CD8-positive, alpha-beta memory T cell (primary cell): ENCODE measurements at regions not wholly inside any gene's neighbourhood (a gene's known extent, or its start where the extent isn't known, plus 50 kb on each side); places are given as distances from the start of the nearest gene placed in this dataset.

Source experiments
- CTCF ChIA-PET: fragments of 350-600 bp; sonication (Branson Sonifier 250); formaldehyde crosslinking; loops from one replicate; lab custom pipeline; 2021; ENCODE audit warnings: antibody characterized with exemption; lab: Charles Lee
- POLR2A ChIA-PET: fragments of 350-600 bp; sonication (Branson Sonifier 250); formaldehyde crosslinking; loops from one replicate; lab custom pipeline; 2021; ENCODE audit warnings: antibody characterized with exemption; lab: Charles Lee
- DNase-seq, 5 donors: peaks; one replicate each; pipeline versions ENCODE4 v3.0.0 to v3.0.0-alpha.2; 2020 to 2022; ENCODE audit warnings: mixed read lengths in 1 of 5
- H3K27ac ChIP-seq: one replicate; pipeline ENCODE4 v1.7.0; 2013; ENCODE audit warnings: low read depth, mild to moderate bottlenecking, low read length, moderate library complexity
- H3K27me3 ChIP-seq: 2 replicates; pipeline ENCODE4 v1.7.0; 2013; ENCODE audit warnings: low read length, mild to moderate bottlenecking; ENCODE audit not compliant: insufficient read depth, poor library complexity, severe bottlenecking
- H3K36me3 ChIP-seq: 2 replicates; pipeline ENCODE4 v1.7.0; 2013; ENCODE audit warnings: mild to moderate bottlenecking, low read length, moderate library complexity; ENCODE audit not compliant: insufficient read depth
- H3K4me1 ChIP-seq: 2 replicates; pipeline ENCODE4 v1.7.0; 2013; ENCODE audit warnings: mild to moderate bottlenecking, low read length, moderate library complexity; ENCODE audit not compliant: insufficient read depth
- H3K4me3 ChIP-seq: 2 replicates; pipeline ENCODE4 v1.7.0; 2013; ENCODE audit warnings: mild to moderate bottlenecking, low read length
- H3K9me3 ChIP-seq: 2 replicates; pipeline ENCODE4 v1.7.0; 2013; ENCODE audit warnings: mild to moderate bottlenecking, low read length
- H3K27ac Mint-ChIP-seq, 8 donors: one replicate each; pipeline ENCODE4 v1.8.0; 2020 to 2021; ENCODE audit warnings: mixed read lengths in 8 of 8, mild to moderate bottlenecking in 6 of 8, inconsistent platforms in 3 of 8, moderate library complexity in 3 of 8
- H3K27me3 Mint-ChIP-seq, 2 donors: one replicate each; pipeline ENCODE4 v1.8.0; 2020 to 2021; ENCODE audit warnings: mixed read lengths in 2 of 2, mild to moderate bottlenecking in 1 of 2, moderate library complexity in 1 of 2
- H3K36me3 Mint-ChIP-seq, 3 donors: one replicate each; pipeline ENCODE4 v1.8.0; 2020 to 2021; ENCODE audit warnings: mixed read lengths in 3 of 3, inconsistent platforms in 1 of 3, mild to moderate bottlenecking in 1 of 3
- H3K4me1 Mint-ChIP-seq, 3 donors: one replicate each; pipeline ENCODE4 v1.8.0; 2020 to 2021; ENCODE audit warnings: mixed read lengths in 3 of 3, inconsistent platforms in 1 of 3, mild to moderate bottlenecking in 1 of 3
- H3K4me3 Mint-ChIP-seq, 7 donors: one replicate each; pipeline ENCODE4 v1.8.0; 2020 to 2021; ENCODE audit warnings: mixed read lengths in 7 of 7, mild to moderate bottlenecking in 6 of 7, moderate library complexity in 4 of 7, inconsistent platforms in 2 of 7
- H3K9me3 Mint-ChIP-seq, 5 donors: one replicate each; pipeline ENCODE4 v1.8.0; 2020 to 2022; ENCODE audit warnings: mixed read lengths in 5 of 5, mild to moderate bottlenecking in 3 of 5, moderate library complexity in 2 of 5, inconsistent platforms in 1 of 5

- Histone ChIP-seq H3K27me3 (no peaks in the 10 kb centered on the region), H3K27ac (no peak overlapping the region), H3K9me3 (no peaks in the 10 kb centered on the region), H3K4me3 (no peak overlapping the region), H3K4me1 (no peaks in the 10 kb centered on the region), H3K36me3 (no peaks in the 10 kb centered on the region)
- Mint-ChIP-seq H3K27me3 (no peaks in the 10 kb centered on the region), H3K4me3 (no peak overlapping the region), H3K27ac (no peak overlapping the region), H3K4me1 (no peaks in the 10 kb centered on the region), H3K36me3 (no peaks in the 10 kb centered on the region), H3K9me3 (peaks cover 0 to 2% (median 0%) of the 10 kb centered on the region in 5 donors)
- POLR2A ChIA-PET: no interaction called here
- DNase-seq: no peak
- CTCF ChIA-PET: no interaction called here
Measured at GRCh38 chr2:21280793-21281192, 157.0 kb downstream of the TDRD15 start.

- Histone ChIP-seq H3K27me3 (no peaks in the 10 kb centered on the region), H3K4me1 (no peaks in the 10 kb centered on the region), H3K9me3 (no peaks in the 10 kb centered on the region), H3K27ac (no peak overlapping the region), H3K4me3 (no peak overlapping the region), H3K36me3 (no peaks in the 10 kb centered on the region)
- no peaks in the 10 kb centered on the region for H3K4me1 Mint-ChIP-seq
- ChIA-PET CTCF (no interaction called here), POLR2A (no interaction called here)
- no peak overlapping the region for H3K4me3 Mint-ChIP-seq
- H3K27me3 Mint-ChIP-seq: no peaks in the 10 kb centered on the region
- no peak for DNase-seq
- no peak overlapping the region for H3K27ac Mint-ChIP-seq
- H3K36me3 Mint-ChIP-seq: no peaks in the 10 kb centered on the region
- peaks cover 0 to 2% (median 0%) of the 10 kb centered on the region in 5 donors for H3K9me3 Mint-ChIP-seq
Measured at GRCh38 chr2:21281384-21281783, 157.6 kb downstream of the TDRD15 start.

GRCh38 chr2:21281791-21282514 lies 158.2 kb downstream of the TDRD15 start:
- no peak overlapping the region for H3K27ac Mint-ChIP-seq
- Histone ChIP-seq H3K27ac (no peak overlapping the region), H3K4me3 (no peak overlapping the region), H3K36me3 (no peaks in the 10 kb centered on the region), H3K27me3 (no peaks in the 10 kb centered on the region), H3K9me3 (no peaks in the 10 kb centered on the region), H3K4me1 (no peaks in the 10 kb centered on the region)
- no peaks in the 10 kb centered on the region for H3K27me3 Mint-ChIP-seq
- DNase-seq: no peak
- no peaks in the 10 kb centered on the region for H3K36me3 Mint-ChIP-seq
- no peaks in the 10 kb centered on the region for H3K4me1 Mint-ChIP-seq
- peaks cover 0 to 2% (median 0%) of the 10 kb centered on the region in 5 donors for H3K9me3 Mint-ChIP-seq
- ChIA-PET POLR2A (no interaction called here), CTCF (no interaction called here)
- H3K4me3 Mint-ChIP-seq: no peak overlapping the region

GRCh38 chr2:21282515-21282898 lies 158.7 kb downstream of the TDRD15 start:
- no peaks in the 10 kb centered on the region for H3K36me3 ChIP-seq
- Mint-ChIP-seq H3K9me3 (peaks cover 0 to 2% (median 2%) of the 10 kb centered on the region in 5 donors), H3K27me3 (no peaks in the 10 kb centered on the region), H3K36me3 (no peaks in the 10 kb centered on the region), H3K27ac (no peak overlapping the region), H3K4me3 (no peak overlapping the region), H3K4me1 (no peaks in the 10 kb centered on the region)
- no peaks in the 10 kb centered on the region for H3K4me1 ChIP-seq
- no peak for DNase-seq
- H3K4me3 ChIP-seq: no peak overlapping the region
- ChIA-PET CTCF (no interaction called here), POLR2A (no interaction called here)
- H3K9me3 ChIP-seq: no peaks in the 10 kb centered on the region
- no peak overlapping the region for H3K27ac ChIP-seq
- H3K27me3 ChIP-seq: no peaks in the 10 kb centered on the region

DNA sequence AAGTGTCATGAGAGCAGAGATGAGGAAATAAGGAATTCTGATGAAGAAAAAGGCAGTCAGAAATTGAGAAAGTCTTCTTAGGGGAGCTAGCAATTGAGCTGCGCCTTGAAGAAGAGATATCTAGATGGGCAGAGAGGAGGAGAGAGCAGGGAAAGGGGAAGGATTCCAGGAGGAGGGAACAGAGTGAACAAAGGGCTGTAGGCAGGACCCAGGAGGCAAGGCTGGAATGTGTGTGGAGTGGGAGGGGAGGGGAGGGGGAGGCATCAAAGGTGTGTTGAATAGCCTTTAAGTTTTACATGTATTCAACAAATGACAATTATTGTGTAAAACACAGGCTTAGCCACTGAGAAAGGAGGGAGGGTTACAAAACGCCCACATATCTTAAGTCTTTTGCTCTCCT lies 164.5 kb downstream of the TDRD15 start:
- no peaks in the 10 kb centered on the region for H3K36me3 Mint-ChIP-seq
- DNase-seq: no peak
- no peak overlapping the region for H3K4me3 ChIP-seq
- no peaks in the 10 kb centered on the region for H3K4me1 Mint-ChIP-seq
- no peaks in the 10 kb centered on the region for H3K27me3 Mint-ChIP-seq
- H3K9me3 ChIP-seq: peaks cover 3% of the 10 kb centered on the region
- no peak overlapping the region for H3K4me3 Mint-ChIP-seq
- ChIA-PET CTCF (no interaction called here), POLR2A (no interaction called here)
- H3K9me3 Mint-ChIP-seq: peaks cover 0 to 2% (median 0%) of the 10 kb centered on the region in 5 donors
- H3K27ac Mint-ChIP-seq: no peak overlapping the region
- no peaks in the 10 kb centered on the region for H3K4me1 ChIP-seq
- H3K27me3 ChIP-seq: no peaks in the 10 kb centered on the region
- no peaks in the 10 kb centered on the region for H3K36me3 ChIP-seq
- H3K27ac ChIP-seq: no peak overlapping the region

GRCh38 chr2:21288739-21289520 lies 165.2 kb downstream of the TDRD15 start:
- Mint-ChIP-seq H3K9me3 (peaks cover 0 to 2% (median 0%) of the 10 kb centered on the region in 5 donors), H3K27me3 (no peaks in the 10 kb centered on the region), H3K27ac (no peak overlapping the region), H3K4me3 (no peak overlapping the region), H3K36me3 (no peaks in the 10 kb centered on the region), H3K4me1 (no peaks in the 10 kb centered on the region)
- Histone ChIP-seq H3K9me3 (peaks cover 3% of the 10 kb centered on the region), H3K4me1 (no peaks in the 10 kb centered on the region), H3K27ac (no peak overlapping the region), H3K4me3 (no peak overlapping the region), H3K27me3 (no peaks in the 10 kb centered on the region), H3K36me3 (no peaks in the 10 kb centered on the region)
- ChIA-PET POLR2A (no interaction called here), CTCF (no interaction called here)
- no peak for DNase-seq

DNA sequence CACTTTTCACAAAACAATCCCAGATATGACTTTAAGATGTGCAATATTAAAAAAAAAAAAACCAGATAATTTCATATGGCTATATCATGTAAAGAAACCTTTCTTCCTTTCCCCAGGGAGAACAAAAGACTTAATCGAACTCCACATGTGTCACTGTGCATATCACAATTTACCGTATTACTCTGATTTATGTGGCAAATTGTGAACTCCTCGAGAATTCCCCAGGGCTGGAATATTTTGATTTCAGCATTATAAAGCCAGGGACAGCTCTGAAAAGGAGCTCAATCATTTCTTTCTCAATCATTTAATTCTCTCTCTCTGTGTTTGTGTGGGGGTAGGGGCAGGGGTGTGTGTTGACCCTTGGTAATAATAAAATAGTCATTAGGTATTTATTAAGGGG lies 165.8 kb downstream of the TDRD15 start:
- ChIA-PET CTCF (no interaction called here), POLR2A (no interaction called here)
- Histone ChIP-seq H3K4me1 (no peaks in the 10 kb centered on the region), H3K27ac (no peak overlapping the region), H3K4me3 (no peak overlapping the region), H3K36me3 (no peaks in the 10 kb centered on the region), H3K27me3 (no peaks in the 10 kb centered on the region), H3K9me3 (peaks cover 3% of the 10 kb centered on the region)
- no peaks in the 10 kb centered on the region for H3K36me3 Mint-ChIP-seq
- H3K9me3 Mint-ChIP-seq: peaks cover 0 to 2% (median 0%) of the 10 kb centered on the region in 5 donors
- no peaks in the 10 kb centered on the region for H3K4me1 Mint-ChIP-seq
- H3K27me3 Mint-ChIP-seq: no peaks in the 10 kb centered on the region
- H3K4me3 Mint-ChIP-seq: no peak overlapping the region
- H3K27ac Mint-ChIP-seq: no peak overlapping the region
- no peak for DNase-seq

DNA sequence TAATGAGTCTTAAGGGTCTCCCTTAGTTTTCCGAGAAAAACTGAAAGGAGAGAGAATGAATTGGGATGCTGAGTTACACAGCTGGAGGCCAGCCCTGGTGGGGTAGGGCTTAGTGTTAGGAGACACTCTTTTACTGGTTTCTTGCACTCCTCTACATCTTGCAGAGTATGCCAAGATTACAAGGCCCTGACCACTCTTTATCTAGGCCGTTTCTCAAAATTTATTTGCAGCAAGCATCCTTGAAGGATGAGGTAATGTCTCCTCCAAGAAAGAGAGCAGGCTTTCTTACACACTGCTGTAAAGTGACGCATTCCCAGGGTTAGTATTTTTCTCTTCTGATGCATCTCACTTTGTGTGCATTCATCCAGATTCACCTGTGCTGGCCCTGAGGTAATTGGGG lies 166.2 kb downstream of the TDRD15 start:
- H3K36me3 ChIP-seq: no peaks in the 10 kb centered on the region
- ChIA-PET CTCF (no interaction called here), POLR2A (no interaction called here)
- H3K4me1 ChIP-seq: no peaks in the 10 kb centered on the region
- no peaks in the 10 kb centered on the region for H3K27me3 ChIP-seq
- Mint-ChIP-seq H3K9me3 (peaks cover 0 to 2% (median 0%) of the 10 kb centered on the region in 5 donors), H3K4me1 (no peaks in the 10 kb centered on the region), H3K36me3 (no peaks in the 10 kb centered on the region), H3K4me3 (no peak overlapping the region), H3K27me3 (no peaks in the 10 kb centered on the region), H3K27ac (no peak overlapping the region)
- no peak overlapping the region for H3K27ac ChIP-seq
- no peak for DNase-seq
- peaks cover 3% of the 10 kb centered on the region for H3K9me3 ChIP-seq
- no peak overlapping the region for H3K4me3 ChIP-seq
